ENCODE measurements at regions not wholly inside any gene's neighbourhood (a gene's known extent, or its start where the extent isn't known, plus 50 kb on each side); places are given as distances from the start of the nearest gene placed in this dataset.

GRCh38 chr11:129324533-129325175 lies 51.0 kb upstream of the BARX2 start:
- H3K9me3 Mint-ChIP-seq, result no peaks in the 10 kb centered on the region
- H3K27me3 Mint-ChIP-seq (ENCODE audit: low read depth), result no peaks in the 10 kb centered on the region
- CTCF ChIA-PET, result no interaction called here
- no peak overlapping the region for H3K27ac Mint-ChIP-seq
- H3K4me3 Mint-ChIP-seq, result no peak overlapping the region
- H3K36me3 Mint-ChIP-seq (ENCODE audit: low read depth), result no peaks in the 10 kb centered on the region
- H3K4me1 Mint-ChIP-seq (ENCODE audit: low read depth), result no peaks in the 10 kb centered on the region
- intact Hi-C loops (cut with micrococcal nuclease), result no loop called here
- no peak for DNase-seq

- no peak for DNase-seq
- Mint-ChIP-seq H3K27me3 (ENCODE audit: low read depth) (no peaks in the 10 kb centered on the region), H3K27ac (no peak overlapping the region), H3K4me1 (ENCODE audit: low read depth) (no peaks in the 10 kb centered on the region), H3K9me3 (no peaks in the 10 kb centered on the region), H3K4me3 (no peak overlapping the region), H3K36me3 (ENCODE audit: low read depth) (no peaks in the 10 kb centered on the region)
- intact Hi-C loops (cut with micrococcal nuclease), result no loop called here
- CTCF ChIA-PET, result no interaction called here
Measured at GRCh38 chr11:129323896-129324502, 51.6 kb upstream of the BARX2 start.

DNA sequence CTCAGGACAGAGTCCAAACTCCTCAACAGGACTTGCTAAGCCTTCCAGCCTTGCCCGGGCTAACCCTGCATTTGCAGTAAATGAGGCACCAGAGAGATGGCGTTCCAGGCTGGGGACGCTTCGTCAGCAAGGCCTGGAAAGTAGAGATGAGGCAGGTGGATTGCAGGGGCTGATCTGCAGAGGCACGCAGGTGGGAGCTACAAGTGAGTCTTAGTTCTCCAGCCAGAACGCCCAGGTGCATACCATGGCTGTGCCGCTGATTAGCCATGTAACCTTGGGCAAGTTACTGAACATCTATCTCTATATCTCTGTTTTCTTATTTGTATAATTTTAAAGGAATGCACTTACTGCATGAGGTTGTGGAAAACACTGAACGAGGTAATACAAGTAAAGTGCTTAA lies 52.7 kb upstream of the BARX2 start:
- no peaks in the 10 kb centered on the region for H3K9me3 Mint-ChIP-seq
- no peak for DNase-seq
- H3K4me3 Mint-ChIP-seq, result no peak overlapping the region
- CTCF ChIA-PET, result no interaction called here
- H3K27ac Mint-ChIP-seq, result no peak overlapping the region
- intact Hi-C loops (cut with micrococcal nuclease), result no loop called here
- peaks cover under 1% of the 10 kb centered on the region for H3K4me1 Mint-ChIP-seq (ENCODE audit: low read depth)
- no peaks in the 10 kb centered on the region for H3K36me3 Mint-ChIP-seq (ENCODE audit: low read depth)
- H3K27me3 Mint-ChIP-seq (ENCODE audit: low read depth), result no peaks in the 10 kb centered on the region

- CTCF ChIA-PET, result interaction anchor here (4.0 kb wide), 1 partner anchor 11 kb away, joined by 15 read pairs; no protein-coding TSS in a partner anchor
- no peak overlapping the region for H3K4me3 Mint-ChIP-seq
- no peaks in the 10 kb centered on the region for H3K36me3 Mint-ChIP-seq (ENCODE audit: low read depth)
- DNase-seq, result no peak
- H3K4me1 Mint-ChIP-seq (ENCODE audit: low read depth), result peaks cover 7% of the 10 kb centered on the region
- intact Hi-C loops (cut with micrococcal nuclease), result no loop called here
- H3K27ac Mint-ChIP-seq, result no peak overlapping the region
- no peaks in the 10 kb centered on the region for H3K27me3 Mint-ChIP-seq (ENCODE audit: low read depth)
- H3K9me3 Mint-ChIP-seq, result no peaks in the 10 kb centered on the region
Measured at GRCh38 chr11:129321076-129321475, 54.6 kb upstream of the BARX2 start.

DNA sequence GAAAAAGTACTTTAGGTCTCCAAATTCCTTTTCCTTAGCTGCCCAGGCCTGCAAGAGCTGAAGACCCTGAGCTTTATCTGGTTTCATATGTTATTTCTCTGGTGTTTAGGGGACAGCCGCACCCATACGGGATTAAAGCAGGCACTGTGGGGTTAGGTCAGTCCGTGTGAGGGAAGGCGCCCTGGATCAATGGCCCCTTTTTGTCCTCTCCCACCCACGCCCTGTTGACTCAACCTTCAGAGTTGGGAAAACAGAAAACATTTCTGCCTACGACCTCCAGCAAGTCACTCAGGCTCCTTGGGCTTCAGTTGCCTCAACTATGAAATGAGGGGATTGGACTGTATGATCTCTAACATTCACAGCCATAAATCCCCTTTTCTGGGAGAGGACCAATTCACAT lies 55.2 kb upstream of the BARX2 start:
- DNase-seq, result no peak
- CTCF ChIA-PET, result interaction anchor here (0.8 to 4.0 kb wide), 2 partner anchors 12 to 435 kb away, joined by 3 to 15 read pairs; no protein-coding TSS in a partner anchor
- Mint-ChIP-seq H3K36me3 (ENCODE audit: low read depth) (no peaks in the 10 kb centered on the region), H3K4me3 (no peak overlapping the region), H3K9me3 (no peaks in the 10 kb centered on the region), H3K27me3 (ENCODE audit: low read depth) (no peaks in the 10 kb centered on the region), H3K4me1 (ENCODE audit: low read depth) (peaks cover 7% of the 10 kb centered on the region), H3K27ac (no peak overlapping the region)
- intact Hi-C loops (cut with micrococcal nuclease), result no loop called here

GRCh38 chr11:129319751-129320150 lies 55.9 kb upstream of the BARX2 start:
- CTCF ChIA-PET, result interaction anchor here (4.0 kb wide), 1 partner anchor 12 kb away, joined by 15 read pairs; no protein-coding TSS in a partner anchor
- Mint-ChIP-seq H3K27me3 (ENCODE audit: low read depth) (no peaks in the 10 kb centered on the region), H3K36me3 (ENCODE audit: low read depth) (no peaks in the 10 kb centered on the region), H3K9me3 (no peaks in the 10 kb centered on the region), H3K4me1 (ENCODE audit: low read depth) (peaks cover 7% of the 10 kb centered on the region), H3K27ac (no peak overlapping the region), H3K4me3 (no peak overlapping the region)
- no peak for DNase-seq
- intact Hi-C loops (cut with micrococcal nuclease), result no loop called here

GRCh38 chr11:129319201-129319600 lies 56.4 kb upstream of the BARX2 start:
- Mint-ChIP-seq H3K27me3 (ENCODE audit: low read depth) (no peaks in the 10 kb centered on the region), H3K9me3 (no peaks in the 10 kb centered on the region), H3K27ac (no peak overlapping the region), H3K36me3 (ENCODE audit: low read depth) (no peaks in the 10 kb centered on the region), H3K4me3 (no peak overlapping the region), H3K4me1 (ENCODE audit: low read depth) (peaks cover 7% of the 10 kb centered on the region)
- CTCF ChIA-PET, result interaction anchor here (1.2 to 4.0 kb wide), 2 partner anchors 8 to 13 kb away, joined by 3 to 15 read pairs; no protein-coding TSS in a partner anchor
- intact Hi-C loops (cut with micrococcal nuclease), result no loop called here
- DNase-seq, result no peak

GRCh38 chr11:129317571-129317970 lies 58.1 kb upstream of the BARX2 start:
- H3K36me3 Mint-ChIP-seq (ENCODE audit: low read depth), result no peaks in the 10 kb centered on the region
- H3K4me1 Mint-ChIP-seq (ENCODE audit: low read depth), result peaks cover 7% of the 10 kb centered on the region
- no peak overlapping the region for H3K4me3 Mint-ChIP-seq
- no peaks in the 10 kb centered on the region for H3K27me3 Mint-ChIP-seq (ENCODE audit: low read depth)
- intact Hi-C loops (cut with micrococcal nuclease), result no loop called here
- CTCF ChIA-PET, result interaction anchor here (0.9 to 4.0 kb wide), 4 partner anchors 10 to 15 kb away, joined by 3 to 15 read pairs (median 5); no protein-coding TSS in a partner anchor
- no peak for DNase-seq
- H3K27ac Mint-ChIP-seq, result no peak overlapping the region
- H3K9me3 Mint-ChIP-seq, result no peaks in the 10 kb centered on the region

DNA sequence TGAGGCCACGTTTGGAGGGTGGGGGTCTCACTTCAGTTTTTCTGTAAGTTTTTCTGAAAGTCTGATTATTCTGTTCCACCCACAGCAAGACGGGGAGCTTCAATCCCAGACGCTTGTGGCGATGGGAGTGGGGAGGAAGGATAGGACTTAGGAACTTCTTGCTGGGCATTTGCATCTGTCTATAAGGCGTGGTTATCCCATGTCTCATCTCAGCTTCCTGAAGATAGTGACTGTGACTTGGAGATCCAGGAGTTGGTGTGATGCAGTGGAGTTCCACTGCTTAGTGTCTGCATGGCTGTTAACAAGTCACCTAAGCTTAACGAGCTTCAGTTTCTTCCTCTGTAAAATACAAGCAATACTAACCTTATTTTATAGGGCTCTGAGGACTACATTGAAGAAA lies 58.9 kb upstream of the BARX2 start:
- intact Hi-C loops (cut with micrococcal nuclease), result no loop called here
- Mint-ChIP-seq H3K27ac (no peak overlapping the region), H3K9me3 (no peaks in the 10 kb centered on the region), H3K27me3 (ENCODE audit: low read depth) (no peaks in the 10 kb centered on the region), H3K4me1 (ENCODE audit: low read depth) (peaks cover 7% of the 10 kb centered on the region), H3K4me3 (no peak overlapping the region), H3K36me3 (ENCODE audit: low read depth) (no peaks in the 10 kb centered on the region)
- DNase-seq, result no peak
- CTCF ChIA-PET, result interaction anchor here (0.9 to 1.8 kb wide), 2 partner anchors 10 to 13 kb away, joined by 3 to 7 read pairs; no protein-coding TSS in a partner anchor

DNA sequence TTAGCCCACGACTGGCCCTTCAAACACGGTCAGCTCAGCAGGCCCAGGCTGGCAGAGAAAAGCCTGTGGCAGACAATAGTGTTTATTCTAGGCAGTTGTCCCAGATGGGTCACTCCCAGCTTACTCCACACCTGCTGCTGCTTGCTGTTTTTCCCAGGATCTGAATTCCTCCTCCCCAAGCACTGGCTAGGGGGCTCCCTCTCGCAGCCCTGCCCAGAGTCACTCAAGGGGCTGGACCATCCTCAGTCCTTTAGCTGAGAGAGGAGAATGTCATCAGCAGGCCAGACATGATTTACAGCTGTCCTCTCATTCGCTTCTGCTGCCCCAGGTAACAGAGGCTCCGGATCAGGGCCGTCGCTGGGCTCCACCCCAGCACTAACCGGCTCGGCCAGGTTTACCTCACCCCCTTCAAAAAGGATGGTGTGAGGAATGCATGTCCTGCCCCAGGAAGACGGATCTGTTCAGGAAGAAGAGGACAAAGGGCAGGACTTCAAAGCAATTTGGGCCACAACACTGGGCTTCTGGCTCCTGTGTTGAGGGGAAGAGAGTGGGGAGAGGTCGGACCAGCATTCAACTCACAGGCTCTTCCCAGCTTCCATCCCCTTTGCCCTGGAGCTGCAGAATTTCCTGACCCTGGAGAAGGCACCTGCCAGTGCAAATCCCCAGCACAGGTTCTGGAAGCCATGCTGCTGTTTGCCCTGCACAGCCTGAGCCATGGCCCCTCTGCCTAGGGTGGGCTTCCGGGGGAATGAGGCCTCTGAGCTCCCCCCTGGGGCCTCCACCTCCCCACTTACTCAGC lies 59.7 kb upstream of the BARX2 start:
- intact Hi-C loops (cut with micrococcal nuclease), result no loop called here
- Mint-ChIP-seq H3K27me3 (ENCODE audit: low read depth) (no peaks in the 10 kb centered on the region), H3K9me3 (no peaks in the 10 kb centered on the region), H3K4me3 (no peak overlapping the region), H3K27ac (no peak overlapping the region), H3K36me3 (ENCODE audit: low read depth) (no peaks in the 10 kb centered on the region), H3K4me1 (ENCODE audit: low read depth) (peaks cover 7% of the 10 kb centered on the region)
- DNase-seq, result no peak
- CTCF ChIA-PET, result interaction anchor here (1.5 to 1.8 kb wide), 2 partner anchors 13 to 16 kb away, joined by 3 to 7 read pairs; no protein-coding TSS in a partner anchor

DNA sequence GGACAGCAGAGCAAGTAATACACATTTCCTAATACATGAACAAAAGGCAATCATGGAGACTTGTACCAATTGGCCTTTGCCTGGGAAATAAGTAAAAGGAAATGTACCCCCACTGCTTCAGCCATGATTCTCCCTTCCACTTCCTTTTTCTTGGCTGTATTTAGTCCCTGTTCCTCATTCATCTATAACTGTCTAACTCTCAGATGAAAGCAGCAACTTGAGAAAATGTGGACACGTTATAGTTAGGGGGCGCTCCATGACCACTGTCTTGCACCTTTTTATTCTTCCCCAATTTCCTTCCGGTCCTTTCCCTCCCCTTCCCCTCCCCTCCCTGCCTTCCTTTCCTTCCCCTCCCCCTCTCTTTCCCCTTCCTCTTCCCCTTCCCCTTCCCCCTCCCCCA lies 61.3 kb upstream of the BARX2 start:
- DNase-seq, result no peak
- H3K36me3 Mint-ChIP-seq (ENCODE audit: low read depth), result no peaks in the 10 kb centered on the region
- intact Hi-C loops (cut with micrococcal nuclease), result no loop called here
- H3K27ac Mint-ChIP-seq, result no peak overlapping the region
- H3K4me1 Mint-ChIP-seq (ENCODE audit: low read depth), result peaks cover 7% of the 10 kb centered on the region
- no peaks in the 10 kb centered on the region for H3K9me3 Mint-ChIP-seq
- CTCF ChIA-PET, result no interaction called here
- no peak overlapping the region for H3K4me3 Mint-ChIP-seq
- H3K27me3 Mint-ChIP-seq (ENCODE audit: low read depth), result no peaks in the 10 kb centered on the region

GRCh38 chr11:129313541-129314297 lies 61.9 kb upstream of the BARX2 start:
- CTCF ChIA-PET, result interaction anchor here (1.0 kb wide), 1 partner anchor 13 kb away, joined by 4 read pairs; no protein-coding TSS in a partner anchor
- no peak for DNase-seq
- no peak overlapping the region for H3K4me3 Mint-ChIP-seq
- no peak overlapping the region for H3K27ac Mint-ChIP-seq
- H3K27me3 Mint-ChIP-seq (ENCODE audit: low read depth), result no peaks in the 10 kb centered on the region
- H3K9me3 Mint-ChIP-seq, result no peaks in the 10 kb centered on the region
- no peaks in the 10 kb centered on the region for H3K36me3 Mint-ChIP-seq (ENCODE audit: low read depth)
- peaks cover 7% of the 10 kb centered on the region for H3K4me1 Mint-ChIP-seq (ENCODE audit: low read depth)
- intact Hi-C loops (cut with micrococcal nuclease), result no loop called here

Data from activated naive CD4-positive, alpha-beta T cell treated with anti-CD3 and anti-CD28 coated beads for 36 hours (primary cell).